Endometrial microvascular endothelial cells (primary cell): ENCODE measurements at regions not wholly inside any gene's neighbourhood (a gene's known extent, or its start where the extent isn't known, plus 50 kb on each side); places are given as distances from the start of the nearest gene placed in this dataset.
"Not testable (repeated sequence)": the region's sequence is repeated elsewhere in the genome, so short reads cannot be mapped to it uniquely, and the experiment has no call there.

Source experiments
- in situ Hi-C: cut with HindIII; loops from 2 replicates; pipeline ENCODE4 v1.10.0; 2017; ENCODE audit warnings: low sequenced_read_pairs, low pct_unique_long_range_greater_than_20kb; ENCODE audit errors: inconsistent ontology term

DNA sequence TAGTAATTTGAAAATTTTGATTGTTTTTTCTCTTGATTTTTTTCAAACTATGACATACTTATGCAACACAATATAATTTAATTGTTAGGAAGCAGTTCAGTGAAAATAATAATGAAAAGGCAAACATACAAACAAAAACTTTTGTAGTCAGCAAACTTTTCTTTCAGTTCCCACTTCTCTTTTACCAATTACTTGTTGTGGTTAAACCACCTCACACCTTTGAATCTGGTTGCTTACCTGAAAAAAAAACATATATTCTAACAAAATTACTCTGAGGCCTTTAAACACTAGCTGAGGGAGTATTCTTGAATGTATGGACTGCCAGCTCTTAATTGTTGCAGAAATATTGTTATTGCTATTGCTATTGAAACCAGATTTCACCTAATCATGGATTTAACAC, 266.2 kb upstream of the SEMA3C start:
- in situ Hi-C loops = no loop called here

- in situ Hi-C loops = no loop called here
Measured at GRCh38 chr7:81183326-81183725, 264.5 kb upstream of the SEMA3C start.

- in situ Hi-C loops = not testable (repeated sequence)
Measured at GRCh38 chr7:81182056-81182455, 263.2 kb upstream of the SEMA3C start.

DNA sequence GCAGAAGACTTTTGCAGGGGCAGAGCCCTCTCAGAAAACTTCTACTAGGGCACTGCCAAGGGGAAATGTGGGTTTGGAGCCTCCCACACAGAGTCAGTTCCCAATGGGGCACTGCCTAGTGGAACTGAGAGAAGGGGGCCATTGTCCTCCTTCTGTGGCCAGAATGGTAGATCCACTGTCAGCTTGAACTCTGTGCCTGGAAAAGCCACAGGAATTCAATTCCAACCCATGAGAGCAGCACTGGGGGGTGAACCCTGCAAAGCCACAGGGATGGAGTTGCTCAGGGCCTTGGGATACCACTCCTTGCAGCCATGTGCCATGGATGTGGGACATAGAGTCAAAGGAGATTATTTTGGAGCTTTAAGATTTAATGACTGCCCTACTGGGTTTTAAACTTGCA, 262.2 kb upstream of the SEMA3C start:
- in situ Hi-C loops = no loop called here

- in situ Hi-C loops = no loop called here
Measured at GRCh38 chr7:81180573-81180972, 261.7 kb upstream of the SEMA3C start.

GRCh38 chr7:81175275-81175940, 256.6 kb upstream of the SEMA3C start:
- in situ Hi-C loops = no loop called here

GRCh38 chr7:81173766-81174281, 255.0 kb upstream of the SEMA3C start:
- in situ Hi-C loops = no loop called here

GRCh38 chr7:81170291-81170690, 251.4 kb upstream of the SEMA3C start:
- in situ Hi-C loops = no loop called here

GRCh38 chr7:81167934-81168333, 249.1 kb upstream of the SEMA3C start:
- in situ Hi-C loops = no loop called here

GRCh38 chr7:81165070-81165469, 246.2 kb upstream of the SEMA3C start:
- in situ Hi-C loops = no loop called here

- in situ Hi-C loops = no loop called here
Measured at GRCh38 chr7:81162771-81163525, 244.1 kb upstream of the SEMA3C start.

DNA sequence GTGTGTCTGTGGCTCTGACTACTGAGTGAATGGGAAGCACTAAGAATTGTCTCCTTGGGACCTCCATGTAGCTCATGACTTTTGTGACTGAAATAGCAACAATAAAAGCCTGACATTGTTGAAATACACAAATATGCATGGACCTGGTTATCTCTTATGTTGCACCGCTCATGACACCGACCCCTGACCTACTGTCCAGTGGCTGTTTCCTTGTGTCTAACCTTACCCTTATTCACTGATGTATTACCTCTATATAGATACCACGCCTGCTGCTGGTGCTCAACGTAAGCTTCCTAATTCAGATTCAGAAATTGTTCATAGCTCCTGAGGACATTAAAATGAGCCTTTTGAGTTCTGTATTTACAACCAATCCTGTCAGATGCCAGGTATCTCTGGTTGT, 243.4 kb upstream of the SEMA3C start:
- in situ Hi-C loops = no loop called here

GRCh38 chr7:81161451-81162075, 242.7 kb upstream of the SEMA3C start:
- in situ Hi-C loops = no loop called here

DNA sequence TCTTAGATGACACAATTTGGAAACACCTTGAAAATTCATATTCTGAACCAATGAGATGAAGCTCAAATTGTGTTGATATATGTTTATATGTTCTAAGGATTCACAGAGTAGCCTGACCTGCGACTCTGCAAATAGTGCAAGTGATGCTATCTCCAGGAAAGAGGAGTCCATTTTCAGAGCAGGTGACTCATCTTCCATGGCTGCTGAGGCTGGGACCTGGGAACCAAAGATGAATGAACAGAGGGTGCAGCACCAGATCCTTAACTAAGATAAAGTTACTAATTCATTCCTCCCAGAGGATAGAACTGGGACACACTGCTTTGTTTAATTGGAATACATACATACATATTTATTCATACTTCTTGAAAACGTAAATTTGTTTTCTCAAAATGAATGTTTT, 240.6 kb upstream of the SEMA3C start:
- in situ Hi-C loops = no loop called here

- in situ Hi-C loops = no loop called here
Measured at GRCh38 chr7:81158189-81158588, 239.3 kb upstream of the SEMA3C start.

DNA sequence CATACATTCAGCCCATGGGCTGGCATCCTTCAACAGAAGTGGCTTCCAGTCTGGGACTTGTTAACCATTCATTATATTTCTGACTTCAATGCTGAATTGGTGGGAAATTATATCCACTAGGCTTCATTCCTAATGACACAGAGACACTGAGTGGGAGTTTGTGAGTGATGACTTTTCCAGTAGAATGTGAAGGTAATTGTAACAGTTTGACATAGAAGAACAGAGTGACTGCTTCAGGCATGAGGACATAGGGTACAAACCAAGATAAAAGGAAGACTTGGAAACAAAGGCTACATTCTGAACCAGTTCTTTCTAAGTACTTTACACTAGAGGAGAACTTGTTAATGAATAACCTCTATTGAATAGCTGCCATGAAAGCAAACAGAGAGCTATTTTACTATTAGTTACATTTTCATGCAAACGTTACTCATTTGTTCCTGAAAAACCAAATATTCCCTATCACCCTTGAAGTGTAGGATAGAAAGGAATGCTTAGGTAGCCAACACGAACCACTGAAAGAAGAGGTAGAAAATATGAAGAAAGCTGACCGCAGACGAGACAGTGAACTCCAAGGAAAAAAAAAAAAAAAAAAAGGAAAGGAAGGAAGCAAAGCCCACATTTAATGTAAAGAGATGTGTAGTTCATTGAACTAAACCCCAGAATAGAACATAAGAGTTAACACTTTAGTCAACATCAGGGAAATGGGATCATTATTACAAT, 237.0 kb upstream of the SEMA3C start:
- in situ Hi-C loops = no loop called here

DNA sequence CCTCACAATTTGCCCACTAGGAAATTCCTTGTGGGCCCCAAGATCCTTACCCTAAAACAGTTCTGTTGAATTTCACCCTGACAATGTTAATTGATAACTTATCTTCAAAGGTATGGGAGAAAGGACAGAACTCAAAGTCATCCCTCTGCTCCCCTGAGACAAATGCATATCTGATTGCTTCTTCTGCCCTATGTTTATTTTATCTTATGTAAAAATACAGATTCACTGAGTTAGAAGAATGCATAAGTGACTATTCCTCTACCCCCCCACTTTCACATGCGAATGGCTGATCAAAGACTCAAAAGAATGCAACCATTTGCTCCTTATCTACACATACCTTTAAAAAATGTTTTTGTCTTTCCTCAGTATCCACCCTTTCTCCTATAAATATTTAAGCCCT, 235.7 kb upstream of the SEMA3C start:
- in situ Hi-C loops = no loop called here

DNA sequence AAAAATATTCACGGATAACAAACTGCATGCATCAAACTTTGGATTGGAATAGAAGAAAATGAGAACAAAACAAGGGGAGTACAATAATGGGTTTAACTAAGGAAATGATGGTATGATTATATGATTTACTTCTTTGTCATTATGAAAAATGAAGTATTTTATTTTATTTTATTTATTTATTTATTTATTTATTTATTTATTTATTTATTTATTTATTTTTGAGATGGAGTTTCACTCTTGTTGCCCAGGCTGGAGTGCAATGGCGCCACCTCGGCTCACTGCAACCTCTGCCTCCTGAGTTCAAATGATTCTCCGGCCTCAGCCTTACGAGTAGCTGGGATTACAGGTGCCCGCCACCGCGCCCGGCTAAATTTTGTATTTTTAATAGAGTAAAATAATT, 234.1 kb upstream of the SEMA3C start:
- in situ Hi-C loops = not testable (repeated sequence)

DNA sequence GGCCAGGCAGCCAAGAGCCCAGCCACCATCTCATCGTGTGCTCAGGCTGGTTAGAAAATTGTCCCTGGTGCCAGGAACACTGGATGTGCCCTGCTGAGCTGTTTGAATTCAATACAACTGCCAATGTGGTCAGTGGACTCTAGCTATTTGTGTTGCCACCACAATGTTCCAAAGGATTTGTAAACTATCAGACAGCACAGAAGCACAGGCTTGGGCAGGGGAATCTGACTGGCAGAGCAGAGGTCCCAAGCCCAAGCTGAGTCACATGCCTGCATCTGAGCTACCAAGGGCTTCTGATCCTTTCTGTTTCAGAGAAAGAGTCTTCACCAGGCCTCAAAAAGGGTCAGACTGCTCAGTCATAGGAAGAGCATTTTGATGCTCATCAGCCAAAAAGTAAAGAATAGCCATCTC, 232.1 kb upstream of the SEMA3C start:
- in situ Hi-C loops = no loop called here
